Heart right ventricle (tissue), 16 donors: ENCODE measurements at regions not wholly inside any gene's neighbourhood (a gene's known extent, or its start where the extent isn't known, plus 50 kb on each side); places are given as distances from the start of the nearest gene placed in this dataset.

Experiments used
- ATAC-seq, 8 donors: fragments of 200-7000 bp; cut with Tn5 transposase; one replicate each; pipeline ENCODE4 v1.9.1; 2020; ENCODE audit warnings: mild to moderate bottlenecking in 8 of 8, moderate library complexity in 8 of 8, moderate number of reproducible peaks in 1 of 8
- DNase-seq, 2 donors: peaks; one replicate each; pipeline ENCODE4 v3.0.0-alpha.2; 2020
- H3K27ac ChIP-seq, 10 donors: fragments of 200-600 bp; sonication (generic) in 2 of 10; one replicate each; pipeline versions ENCODE4 v1.5.0 to v1.8.0; 2020 to 2022; ENCODE audit warnings: mild to moderate bottlenecking in 3 of 10
- H3K27me3 ChIP-seq, 7 donors: fragments of 200-600 bp; one replicate each; pipeline ENCODE4 v1.8.0; 2021 to 2022; ENCODE audit warnings: mild to moderate bottlenecking in 2 of 7
- H3K36me3 ChIP-seq, 9 donors: fragments of 200-600 bp; sonication (generic) in 1 of 9; one replicate each; pipeline versions ENCODE4 v1.5.0 to v1.8.0; 2020 to 2022; ENCODE audit warnings: mild to moderate bottlenecking in 2 of 9
- H3K4me1 ChIP-seq, 9 donors: fragments of 200-600 bp; sonication (generic) in 1 of 9; one replicate each; pipeline versions ENCODE4 v1.5.0 to v1.8.0; 2020 to 2022; ENCODE audit warnings: mild to moderate bottlenecking in 4 of 9
- H3K4me3 ChIP-seq, 10 donors: fragments of 200-600 bp; sonication (generic) in 2 of 10; one replicate each; pipeline versions ENCODE4 v1.5.0 to v1.8.0; 2020 to 2022; ENCODE audit warnings: mild to moderate bottlenecking in 7 of 10, moderate library complexity in 2 of 10
- H3K9me3 ChIP-seq, 11 donors: fragments of 200-600 bp in 10 of 11; sonication (generic) in 2 of 11; one replicate each; pipeline versions ENCODE4 v1.5.0 to v1.8.0; 2013 to 2022; ENCODE audit warnings: mild to moderate bottlenecking in 2 of 11, control low read depth in 1 of 11, moderate library complexity in 1 of 11
- CTCF ChIP-seq, 9 donors: fragments of 200-600 bp; sonication (generic) in 2 of 9; IDR thresholded peaks; one replicate each; pipeline versions ENCODE4 v1.5.0 to v1.8.0; 2021 to 2022; ENCODE audit warnings: antibody characterized with exemption in 9 of 9, mild to moderate bottlenecking in 5 of 9, moderate library complexity in 1 of 9
- WGBS, 2 donors: extraction: QIAGEN DNeasy Blood & Tissue Kit; methylation state at CpG; one replicate each; pipeline ENCODE4 v1.1.7; 2013; ENCODE audit warnings: inconsistent platforms in 1 of 2; 5-methylcytosine and 5-hydroxymethylcytosine counted together
- intact Hi-C, 10 donors: fragments of 100-400 bp; cut with DNase I; formaldehyde crosslinking; loops; one replicate each; pipeline versions ENCODE4 v1.11.1 to v1.14.2; 2022
- donor health status: Arrhythmogenic right ventricular cardiomyopathy.
- donor health status: ischemic (EF 13 %, LVEDD 7.1; RV severe dilation, severe dysfunction).
- donor health status: healthy with polysubstance abuse.
- donor health status: DM: no; HTN: yes; CAD: no.
- donor health status: DM: no; HTN: no; CAD: no.
- donor health status: ischemic (EF 25% LVEDD 6.9; RV normal size, moderate dysfunction).
- donor health status: ischemic (EF 25% LVEDD 5.7; RV mildly dilated, moderate dysfunction).
- donor health status: healthy.
- donor health status: DM: yes; HTN: yes; CAD: no.
- donor health status: Ischemic cardiomyopathy.
- donor health status: ischemic (EF 35%, LVEDD 5.7; RV mildly dilated, moderate dysfunction).
- donor health status: nonischemic (EF 11% LVEDD 7.7; RV severe dilation, severe dysfunction).
- donor health status: DM: yes; HTN: yes; CAD: no.
- donor health status: PGD.
- donor health status: ischemic (EF 29% LVEDD 5.4; RV normal size, mild dysfunction).
- donor health status: nonischemic (EF 23%, LVEDD 6.1; RV moderate dilation, normal function).

DNA sequence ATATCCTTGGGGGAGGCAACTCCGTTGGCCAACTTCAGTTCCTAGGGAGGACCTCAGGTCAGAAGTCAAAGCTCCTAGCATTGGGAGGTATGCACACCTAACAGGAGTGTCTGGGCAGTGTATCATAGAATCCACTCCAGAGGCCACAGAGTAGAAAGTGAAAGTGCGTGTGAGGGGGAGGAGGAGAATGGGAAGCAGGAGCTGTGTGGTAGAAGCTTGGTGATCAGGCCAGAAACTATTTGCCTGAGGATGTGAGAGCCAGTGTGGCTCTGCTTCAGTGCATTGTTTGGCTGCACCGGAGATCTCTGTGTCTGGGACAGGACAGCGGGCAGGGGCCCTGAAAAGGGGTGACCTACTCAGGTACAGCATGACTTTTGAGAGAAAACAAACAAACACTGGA lies 557.4 kb upstream of the VSTM2A start:
- DNase-seq, result peak in 1 of 2 donors; percentile 13
- H3K9me3 ChIP-seq, result peaks cover 0 to 58% (median 0%) of the 10 kb centered on the region in 11 donors
- peak overlapping the region in 1 of 10 donors; percentile 39 for H3K27ac ChIP-seq
- ATAC-seq, result peak in 2 of 8 donors; percentile 62 to 85
- intact Hi-C loops, result no loop called here
- TF ChIP-seq CTCF (IDR thresholded peaks at IDR 0.05), result no peak
- H3K4me3 ChIP-seq, result peak overlapping the region in 1 of 10 donors; percentile 20
- no peaks in the 10 kb centered on the region for H3K4me1 ChIP-seq
- no peaks in the 10 kb centered on the region for H3K36me3 ChIP-seq
- 66 to 79% methylated on average over 4 of the region's 4 CpGs for WGBS, 2 donors
- no peaks in the 10 kb centered on the region for H3K27me3 ChIP-seq

- Histone ChIP-seq H3K27ac (no peak overlapping the region), H3K4me3 (no peak overlapping the region), H3K27me3 (no peaks in the 10 kb centered on the region), H3K36me3 (no peaks in the 10 kb centered on the region), H3K4me1 (no peaks in the 10 kb centered on the region), H3K9me3 (peaks cover 0 to 51% (median 0%) of the 10 kb centered on the region in 11 donors)
- DNase-seq, result no peak
- no peak for TF ChIP-seq CTCF (IDR thresholded peaks at IDR 0.05)
- ATAC-seq, result no peak
- intact Hi-C loops, result no loop called here
- 81 to 84% methylated on average over 2 of the region's 2 CpGs for WGBS, 2 donors
These were observed 553.8 kb upstream of the VSTM2A start for GRCh38 chr7:53988376-53988775.

DNA sequence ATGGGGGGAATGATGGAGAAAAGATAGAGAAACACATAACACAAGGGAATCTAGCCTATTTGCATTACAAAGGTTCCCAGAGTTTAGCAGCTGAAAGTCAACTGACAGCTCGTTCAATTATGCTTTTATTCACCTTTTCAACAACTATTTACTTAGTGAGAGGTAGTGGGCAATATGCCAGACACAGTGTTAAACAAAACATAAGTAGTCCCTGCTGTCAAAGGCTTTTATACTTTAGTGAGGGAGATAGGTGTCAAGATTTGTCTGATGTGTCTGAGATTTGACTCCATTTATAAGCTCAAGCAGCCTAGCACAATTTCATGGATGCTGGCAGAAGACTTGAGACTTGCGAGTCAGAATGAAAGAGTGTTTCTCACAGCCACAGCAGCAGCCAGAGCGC lies 549.0 kb upstream of the VSTM2A start:
- TF ChIP-seq CTCF (IDR thresholded peaks at IDR 0.05), result no peak
- intact Hi-C loops, result no loop called here
- Histone ChIP-seq H3K9me3 (peaks cover 0 to 20% (median 0%) of the 10 kb centered on the region in 11 donors), H3K27ac (no peak overlapping the region), H3K27me3 (no peaks in the 10 kb centered on the region), H3K4me3 (no peak overlapping the region), H3K4me1 (no peaks in the 10 kb centered on the region), H3K36me3 (no peaks in the 10 kb centered on the region)
- ATAC-seq (no peak), DNase-seq (no peak)
- WGBS, 2 donors, result 78 to 80% methylated on average over 3 of the region's 3 CpGs

GRCh38 chr7:53996876-53997275 lies 545.3 kb upstream of the VSTM2A start:
- Histone ChIP-seq H3K4me1 (no peaks in the 10 kb centered on the region), H3K27ac (no peak overlapping the region), H3K4me3 (no peak overlapping the region), H3K36me3 (no peaks in the 10 kb centered on the region), H3K27me3 (no peaks in the 10 kb centered on the region), H3K9me3 (peaks cover 0 to 7% (median 0%) of the 10 kb centered on the region in 11 donors)
- ATAC-seq, result no peak
- 81% methylated on average over 1 of the region's 1 CpG for WGBS, 2 donors
- DNase-seq, result no peak
- no peak for TF ChIP-seq CTCF (IDR thresholded peaks at IDR 0.05)
- intact Hi-C loops, result no loop called here
